Choroid plexus epithelial cell (primary cell): ENCODE measurements at regions not wholly inside any gene's neighbourhood (a gene's known extent, or its start where the extent isn't known, plus 50 kb on each side); places are given as distances from the start of the nearest gene placed in this dataset.

Experiments used
- DNase-seq: peaks from one replicate; pipeline ENCODE4 v3.0.0-alpha.2; 2010; ENCODE audit warnings: low read depth
- H3K4me3 ChIP-seq: 2 replicates; pipeline ENCODE4 v1.5.1; 2011; ENCODE audit warnings: low read depth, mild to moderate bottlenecking, control low read depth, low read length, moderate library complexity
- TF ChIP-seq, protein P1 (sequence below): conservative IDR thresholded peaks from 2 replicates; pipeline ENCODE4 v1.5.1; 2011; ENCODE audit warnings: low read depth, mild to moderate bottlenecking, control low read depth, inconsistent platforms, low read length, moderate library complexity

DNA sequence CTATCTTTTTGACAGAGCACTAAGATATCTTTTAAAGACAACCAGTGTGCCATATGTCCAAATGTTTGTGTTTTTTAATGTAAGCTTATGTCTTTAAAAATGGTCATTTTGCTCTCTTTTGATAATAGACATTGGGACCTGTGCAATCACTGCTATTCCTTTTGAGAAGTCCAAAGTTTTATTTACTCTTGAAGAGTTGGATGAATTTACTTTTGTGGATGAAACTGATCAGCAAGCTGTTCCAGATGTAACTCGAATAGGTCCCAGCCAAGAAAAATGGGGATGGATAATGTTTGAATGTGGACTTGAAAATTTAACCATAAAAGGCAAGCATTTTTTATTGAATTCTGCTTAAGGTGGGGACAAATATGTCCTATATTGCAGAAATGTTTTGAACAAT is 97.2 kb downstream of the BLTP1 start:
- TF ChIP-seq, protein P1, sequence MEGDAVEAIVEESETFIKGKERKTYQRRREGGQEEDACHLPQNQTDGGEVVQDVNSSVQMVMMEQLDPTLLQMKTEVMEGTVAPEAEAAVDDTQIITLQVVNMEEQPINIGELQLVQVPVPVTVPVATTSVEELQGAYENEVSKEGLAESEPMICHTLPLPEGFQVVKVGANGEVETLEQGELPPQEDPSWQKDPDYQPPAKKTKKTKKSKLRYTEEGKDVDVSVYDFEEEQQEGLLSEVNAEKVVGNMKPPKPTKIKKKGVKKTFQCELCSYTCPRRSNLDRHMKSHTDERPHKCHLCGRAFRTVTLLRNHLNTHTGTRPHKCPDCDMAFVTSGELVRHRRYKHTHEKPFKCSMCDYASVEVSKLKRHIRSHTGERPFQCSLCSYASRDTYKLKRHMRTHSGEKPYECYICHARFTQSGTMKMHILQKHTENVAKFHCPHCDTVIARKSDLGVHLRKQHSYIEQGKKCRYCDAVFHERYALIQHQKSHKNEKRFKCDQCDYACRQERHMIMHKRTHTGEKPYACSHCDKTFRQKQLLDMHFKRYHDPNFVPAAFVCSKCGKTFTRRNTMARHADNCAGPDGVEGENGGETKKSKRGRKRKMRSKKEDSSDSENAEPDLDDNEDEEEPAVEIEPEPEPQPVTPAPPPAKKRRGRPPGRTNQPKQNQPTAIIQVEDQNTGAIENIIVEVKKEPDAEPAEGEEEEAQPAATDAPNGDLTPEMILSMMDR: no peak
- H3K4me3 ChIP-seq: no peak overlapping the region
- DNase-seq: no peak

DNA sequence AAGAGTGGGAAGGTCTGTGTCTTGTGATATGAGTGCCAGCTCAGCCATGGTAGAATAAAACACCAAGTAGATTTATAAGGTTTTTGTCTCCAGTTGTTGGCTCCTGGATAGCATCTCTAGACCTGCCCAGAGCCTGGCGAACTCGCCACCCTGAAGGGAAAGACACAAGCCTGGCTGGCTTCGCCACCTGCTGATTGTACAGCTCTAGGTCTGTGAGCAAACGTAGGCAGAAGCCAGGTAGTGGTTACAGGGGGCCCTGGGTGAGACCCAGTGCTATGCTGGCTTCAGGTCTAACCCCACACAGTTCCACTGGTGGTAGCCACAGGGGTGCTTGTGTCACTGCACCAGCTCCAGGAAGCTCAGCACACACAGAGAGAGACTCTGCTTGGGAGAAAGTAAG is 100.5 kb downstream of the BLTP1 start:
- TF ChIP-seq, protein P1: no peak
- no peak for DNase-seq
- no peak overlapping the region for H3K4me3 ChIP-seq

DNA sequence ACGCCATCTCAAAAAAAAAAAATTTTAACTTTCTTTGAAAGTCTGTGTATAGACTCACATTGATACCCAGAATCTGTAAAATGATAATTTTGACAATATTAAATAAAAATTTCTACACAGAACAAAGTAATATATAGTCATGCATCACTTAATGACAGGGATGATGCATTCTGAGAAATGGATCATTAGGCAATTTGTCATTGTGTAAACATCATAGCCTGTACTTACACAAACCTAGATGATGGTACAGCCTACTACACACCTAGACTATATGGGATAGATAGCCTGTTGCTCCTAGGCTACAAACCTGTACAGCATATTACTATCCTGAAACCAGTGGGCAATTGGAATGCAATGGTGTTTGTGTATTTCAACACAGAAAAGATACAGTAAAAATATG is 107.7 kb downstream of the BLTP1 start:
- no peak for DNase-seq
- H3K4me3 ChIP-seq: no peak overlapping the region
- TF ChIP-seq, protein P1: no peak

DNA sequence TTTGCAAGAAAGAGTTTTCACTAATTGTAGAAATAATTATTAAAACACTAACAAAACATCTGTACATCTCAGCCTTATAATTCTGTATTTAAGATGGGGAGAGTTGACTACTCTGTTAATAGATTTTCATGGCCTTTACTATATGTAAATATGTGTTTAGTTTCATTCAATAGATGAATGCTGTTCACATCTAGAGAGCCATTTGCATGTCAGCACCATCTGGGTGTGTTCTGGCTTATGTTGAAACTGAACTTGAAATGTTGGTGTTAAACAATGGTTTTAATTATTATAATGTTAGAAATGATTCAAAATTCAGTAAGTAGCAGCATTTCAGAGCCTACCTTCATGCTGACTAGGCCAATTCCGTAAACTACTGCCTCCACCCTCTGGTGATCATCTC is 102.5 kb upstream of the ADAD1 start:
- TF ChIP-seq, protein P1: no peak
- DNase-seq: no peak
- no peak overlapping the region for H3K4me3 ChIP-seq

DNA sequence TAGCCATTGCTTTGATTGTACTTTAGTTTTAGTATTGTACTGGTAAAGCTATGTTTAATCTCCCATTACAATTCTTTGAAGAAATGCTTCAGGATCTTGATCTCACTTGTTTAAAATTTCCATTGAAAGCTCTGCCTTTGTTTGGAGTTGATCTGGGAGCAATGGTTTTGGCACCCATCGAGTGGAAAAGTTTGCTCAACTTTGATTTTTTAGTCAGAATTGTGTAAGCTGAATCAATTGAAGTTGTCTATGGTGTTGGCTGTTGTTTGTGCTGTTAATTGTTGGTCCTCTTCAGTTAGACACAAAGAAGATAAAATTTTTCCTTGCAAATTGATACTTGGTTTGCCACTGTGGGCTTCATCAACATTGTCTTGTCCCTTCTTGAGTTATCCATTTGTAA is 99.8 kb upstream of the ADAD1 start:
- no peak for DNase-seq
- H3K4me3 ChIP-seq: no peak overlapping the region
- TF ChIP-seq, protein P1: no peak

DNA sequence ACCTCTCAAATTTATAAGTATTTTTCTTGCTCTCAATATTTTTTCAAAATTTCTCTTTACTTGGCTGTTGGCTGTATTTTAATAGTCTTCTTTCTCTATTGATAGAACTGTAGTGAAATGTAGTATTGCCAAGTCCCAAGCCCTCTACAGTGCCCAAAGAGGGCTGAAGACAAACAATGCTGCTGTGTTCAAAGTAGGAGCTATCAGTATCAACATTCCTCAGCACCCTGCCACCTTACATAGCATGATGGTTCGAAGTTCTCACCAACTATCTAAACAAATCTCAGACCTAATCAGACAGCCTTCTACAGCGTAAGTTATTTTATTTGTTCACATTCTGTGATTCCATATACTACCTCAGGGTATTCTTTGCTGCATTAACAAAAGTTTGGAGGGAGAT is 99.1 kb upstream of the ADAD1 start:
- no peak overlapping the region for H3K4me3 ChIP-seq
- no peak for DNase-seq
- TF ChIP-seq, protein P1: no peak

DNA sequence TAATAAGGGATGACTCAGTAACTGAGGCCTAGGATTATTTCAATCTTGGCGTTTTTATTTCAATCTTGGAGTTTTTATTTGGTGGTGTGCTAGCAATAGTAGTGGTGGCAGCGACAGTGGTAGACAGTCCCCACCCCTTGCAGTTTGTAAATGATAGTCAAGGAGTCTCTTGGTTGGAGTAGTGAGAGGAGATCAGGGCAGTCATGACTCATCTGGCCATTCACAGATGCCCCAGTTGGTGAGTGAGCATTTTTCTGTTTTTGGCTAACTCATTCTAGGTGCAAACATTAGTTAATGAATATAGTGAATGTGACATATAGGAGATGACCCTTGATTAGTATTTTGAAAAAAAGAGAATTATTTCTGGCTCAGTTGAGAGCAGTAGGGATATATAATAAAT is 93.5 kb upstream of the ADAD1 start:
- no peak overlapping the region for H3K4me3 ChIP-seq
- TF ChIP-seq, protein P1: no peak
- peak; percentile 14 for DNase-seq
